ENCODE measurements at regions not wholly inside any gene's neighbourhood (a gene's known extent, or its start where the extent isn't known, plus 50 kb on each side); places are given as distances from the start of the nearest gene placed in this dataset.

GRCh38 chr4:103307453-103308247, 109.5 kb upstream of the CENPE start:
- TF ChIP-seq CTCF (IDR thresholded peaks at IDR 0.05), result no peak
- TF ChIP-seq POLR2AphosphoS5 (IDR thresholded peaks at IDR 0.05; ENCODE audit: insufficient read depth in 1 of 2, low read depth in 1 of 2), result no peak
